Body of pancreas (tissue), 4 donors: ENCODE measurements at regions not wholly inside any gene's neighbourhood (a gene's known extent, or its start where the extent isn't known, plus 50 kb on each side); places are given as distances from the start of the nearest gene placed in this dataset.
A peak's percentile ranks its signal among the peaks of the same experiment; 100 is the strongest.

Experiments used
- CTCF ChIP-seq, 7 experiments: fragments of 450-650 bp in 4 of 7; fragments of 200-600 bp in 3 of 7; sonication (generic) in 3 of 7; IDR thresholded peaks; one replicate each; pipeline ENCODE4 v1.5.1; 2016 to 2019; ENCODE audit warnings: antibody characterized with exemption in 7 of 7
- POLR2A ChIP-seq, 3 donors: fragments of 450-650 bp; IDR thresholded peaks; one replicate each; pipeline ENCODE4 v1.6.1; 2016; ENCODE audit warnings: antibody characterized with exemption in 3 of 3, mild to moderate bottlenecking in 2 of 3

DNA sequence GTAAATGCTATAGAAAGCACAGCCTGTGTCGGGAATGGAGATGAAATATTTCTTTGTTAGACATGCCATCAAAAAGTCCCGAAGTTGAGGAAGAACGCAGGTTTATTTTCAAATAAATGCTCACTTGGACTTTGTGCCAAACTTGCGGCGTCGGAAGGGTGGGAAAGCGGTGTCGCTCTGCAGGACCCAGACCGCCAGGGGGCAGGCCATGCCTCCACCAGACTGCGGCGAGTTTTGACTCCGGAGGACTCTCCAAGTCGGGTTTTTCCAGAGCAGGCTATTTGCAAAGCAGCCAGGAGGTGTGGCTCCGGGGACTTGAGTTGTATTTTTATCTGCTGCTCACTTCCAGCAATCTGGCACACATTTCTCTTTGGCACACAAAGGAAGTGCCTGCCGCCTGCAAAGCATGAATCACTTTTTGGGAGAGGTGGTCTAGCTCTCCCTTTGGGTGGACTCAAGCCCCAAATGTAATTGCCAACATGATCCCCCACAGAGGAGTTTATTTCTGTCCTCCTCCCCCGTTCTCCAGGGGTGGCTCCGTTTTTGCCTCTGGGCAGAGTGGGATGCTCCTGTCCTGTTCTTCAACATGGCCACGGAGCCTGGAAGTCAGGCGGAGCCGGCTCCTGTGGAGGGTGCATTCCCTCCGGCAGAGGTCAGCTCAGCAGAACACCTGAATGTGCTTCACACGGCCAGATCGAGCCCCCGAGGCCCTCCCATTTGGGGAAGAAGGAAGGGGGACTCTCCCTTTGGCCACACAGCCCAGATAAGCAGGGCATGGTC is 82.3 kb upstream of the GPR26 start:
- peak; percentile 57 to 80 (median 68) for TF ChIP-seq CTCF (IDR thresholded peaks at IDR 0.05)
- no peak for TF ChIP-seq POLR2A (IDR thresholded peaks at IDR 0.05)
